ENCODE measurements at regions not wholly inside any gene's neighbourhood (a gene's known extent, or its start where the extent isn't known, plus 50 kb on each side); places are given as distances from the start of the nearest gene placed in this dataset.

- TF ChIP-seq REST (IDR thresholded peaks at IDR 0.05; ENCODE audit: insufficient read depth in 1 of 2, low read depth in 2 of 2, low read length in 1 of 2), result no peak
- TF ChIP-seq CTCF (IDR thresholded peaks at IDR 0.05), result no peak
Measured at GRCh38 chr15:39333393-39333792, 247.5 kb upstream of the THBS1 start.

All from Panc1 (cell line).